DND-41 (cell line): ENCODE measurements at regions not wholly inside any gene's neighbourhood (a gene's known extent, or its start where the extent isn't known, plus 50 kb on each side); places are given as distances from the start of the nearest gene placed in this dataset.

Experiments used
- CTCF ChIP-seq: IDR thresholded peaks from 2 replicates; pipeline ENCODE4 v1.5.1; 2012; ENCODE audit warnings: borderline replicate concordance, low read length, moderate library complexity, mild to moderate bottlenecking; ENCODE audit not compliant: poor library complexity, severe bottlenecking; ENCODE audit errors: extremely low read depth
- EZH2 ChIP-seq: IDR thresholded peaks from 3 replicates; pipeline ENCODE4 v1.6.1; 2012; ENCODE audit warnings: borderline replicate concordance, low read depth, mild to moderate bottlenecking, moderate library complexity, low read length, inconsistent platforms; ENCODE audit not compliant: severe bottlenecking

- TF ChIP-seq CTCF (no peak), EZH2 (no peak)
Observed at GRCh38 chr13:83121896-83122295, 760.4 kb downstream of the SLITRK1 start.
